Natural killer cell (primary cell): ENCODE measurements at regions not wholly inside any gene's neighbourhood (a gene's known extent, or its start where the extent isn't known, plus 50 kb on each side); places are given as distances from the start of the nearest gene placed in this dataset.

ENCODE experiments used
- ATAC-seq, 3 donors: fragments of 150-1000 bp in 2 of 3; fragments of 200-7000 bp in 1 of 3; cut with Tn5 transposase; 1 replicate in 1 of 3; 2 replicates in 2 of 3; pipeline ENCODE4 v1.10.0; 2021; ENCODE audit warnings: mild to moderate bottlenecking in 2 of 3, moderate library complexity in 2 of 3
- DNase-seq, 2 donors: peaks; one replicate each; pipeline versions ENCODE4 v3.0.0 to v3.0.0-alpha.2; 2013 to 2021; ENCODE audit warnings: mixed read lengths in 1 of 2
- H3K27ac ChIP-seq: one replicate; pipeline ENCODE4 v1.5.1; 2013; ENCODE audit warnings: mild to moderate bottlenecking, low read length
- H3K27me3 ChIP-seq: one replicate; pipeline ENCODE4 v1.6.1; 2013; ENCODE audit warnings: low read length; ENCODE audit not compliant: control insufficient read depth, insufficient read depth
- H3K36me3 ChIP-seq: one replicate; pipeline ENCODE4 v1.6.1; 2013; ENCODE audit warnings: low read length; ENCODE audit not compliant: control insufficient read depth, insufficient read depth
- H3K4me1 ChIP-seq: one replicate; pipeline ENCODE4 v1.6.1; 2013; ENCODE audit warnings: low read length; ENCODE audit not compliant: control insufficient read depth, insufficient read depth
- H3K4me3 ChIP-seq: one replicate; pipeline ENCODE4 v1.5.1; 2013; ENCODE audit warnings: low read length
- H3K9me3 ChIP-seq: one replicate; pipeline ENCODE4 v1.6.1; 2013; ENCODE audit warnings: low read length; ENCODE audit not compliant: control insufficient read depth, insufficient read depth
- H3K27ac Mint-ChIP-seq, 2 donors: one replicate each; pipeline ENCODE4 v1.8.0; 2022; ENCODE audit warnings: mild to moderate bottlenecking in 2 of 2, mixed read lengths in 2 of 2, moderate library complexity in 1 of 2
- H3K27me3 Mint-ChIP-seq, 2 donors: one replicate each; pipeline ENCODE4 v1.8.0; 2022; ENCODE audit warnings: low read depth in 2 of 2, mixed read lengths in 2 of 2
- H3K36me3 Mint-ChIP-seq: one replicate; pipeline ENCODE4 v1.8.0; 2022; ENCODE audit warnings: mixed read lengths
- H3K4me1 Mint-ChIP-seq, 2 donors: one replicate each; pipeline ENCODE4 v1.8.0; 2022; ENCODE audit warnings: mixed read lengths in 2 of 2
- H3K4me3 Mint-ChIP-seq: one replicate; pipeline ENCODE4 v1.8.0; 2022; ENCODE audit warnings: mild to moderate bottlenecking, moderate library complexity, mixed read lengths
- H3K9me3 Mint-ChIP-seq, 2 donors: one replicate each; pipeline ENCODE4 v1.8.0; 2022; ENCODE audit warnings: mixed read lengths in 2 of 2
- CTCF ChIP-seq: fragments of 200-600 bp; IDR thresholded peaks from one replicate; pipeline ENCODE4 v1.8.0; 2022; ENCODE audit warnings: antibody characterized with exemption
- WGBS: methylation state at CpG from one replicate; pipeline ENCODE4 v1.1.7; 2013; ENCODE audit warnings: missing lambda C conversion rate; ENCODE audit not compliant: insufficient coverage; 5-methylcytosine and 5-hydroxymethylcytosine counted together
- intact Hi-C: fragments of 100-400 bp; cut with micrococcal nuclease; formaldehyde crosslinking; loops from one replicate; pipeline ENCODE4 v1.14.2; 2022

- no peak overlapping the region for H3K4me3 Mint-ChIP-seq
Measured at GRCh38 chr19:56917529-56917928, 77.0 kb upstream of the PEG3 start.

GRCh38 chr19:56917998-56918397 lies 77.5 kb upstream of the PEG3 start:
- 85% methylated on average over 6 of the region's 6 CpGs for WGBS

More at GRCh38 chr19:56917529-56917928, 77.0 kb upstream of the PEG3 start:
- intact Hi-C loops = no loop called here
- ATAC-seq (no peak), DNase-seq (no peak)
- Histone ChIP-seq H3K4me1 (no peaks in the 10 kb centered on the region), H3K4me3 (no peak overlapping the region), H3K27ac (no peak overlapping the region), H3K27me3 (no peaks in the 10 kb centered on the region), H3K9me3 (peaks cover 28% of the 10 kb centered on the region), H3K36me3 (no peaks in the 10 kb centered on the region)
- Mint-ChIP-seq H3K4me1 (no peaks in the 10 kb centered on the region), H3K27ac (no peak overlapping the region), H3K36me3 (no peaks in the 10 kb centered on the region), H3K9me3 (peaks cover 15 to 33% of the 10 kb centered on the region in 2 donors), H3K27me3 (no peaks in the 10 kb centered on the region)
- no peak for TF ChIP-seq CTCF
- 60% methylated on average over 4 of the region's 6 CpGs for whole genome bisulfite sequencing

GRCh38 chr19:56918682-56919307 lies 78.3 kb upstream of the PEG3 start:
- H3K27me3 Mint-ChIP-seq = no peaks in the 10 kb centered on the region
- WGBS = 62% methylated on average over 7 of the region's 7 CpGs

More at GRCh38 chr19:56917998-56918397, 77.5 kb upstream of the PEG3 start:
- intact Hi-C loops = no loop called here
- Mint-ChIP-seq H3K36me3 (no peaks in the 10 kb centered on the region), H3K4me3 (no peak overlapping the region), H3K9me3 (peaks cover 12 to 30% of the 10 kb centered on the region in 2 donors), H3K4me1 (no peaks in the 10 kb centered on the region), H3K27me3 (no peaks in the 10 kb centered on the region), H3K27ac (no peak overlapping the region)
- ATAC-seq (no peak), DNase-seq (no peak)
- Histone ChIP-seq H3K27ac (no peak overlapping the region), H3K9me3 (peaks cover 28% of the 10 kb centered on the region), H3K36me3 (no peaks in the 10 kb centered on the region), H3K4me3 (no peak overlapping the region), H3K4me1 (no peaks in the 10 kb centered on the region), H3K27me3 (no peaks in the 10 kb centered on the region)
- no peak for TF ChIP-seq CTCF

More at GRCh38 chr19:56918682-56919307, 78.3 kb upstream of the PEG3 start:
- peaks cover 29% of the 10 kb centered on the region for H3K9me3 ChIP-seq
- no peak overlapping the region for H3K27ac Mint-ChIP-seq
- TF ChIP-seq CTCF = no peak
- H3K9me3 Mint-ChIP-seq = peaks cover 12 to 31% of the 10 kb centered on the region in 2 donors
- H3K4me1 Mint-ChIP-seq = no peaks in the 10 kb centered on the region
- no peak overlapping the region for H3K27ac ChIP-seq
- ATAC-seq (no peak), DNase-seq (no peak)
- H3K36me3 ChIP-seq = no peaks in the 10 kb centered on the region
- intact Hi-C loops = no loop called here
- H3K4me1 ChIP-seq = no peaks in the 10 kb centered on the region
- no peaks in the 10 kb centered on the region for H3K36me3 Mint-ChIP-seq
- H3K4me3 ChIP-seq = no peak overlapping the region
- no peaks in the 10 kb centered on the region for H3K27me3 ChIP-seq
- no peak overlapping the region for H3K4me3 Mint-ChIP-seq
